MM.1S (cell line): ENCODE measurements at regions not wholly inside any gene's neighbourhood (a gene's known extent, or its start where the extent isn't known, plus 50 kb on each side); places are given as distances from the start of the nearest gene placed in this dataset.

Experiments
- CTCF ChIP-seq: fragments of 300-600 bp; sonication (generic); IDR thresholded peaks from 2 replicates; pipeline ENCODE4 v1.5.1; 2016; ENCODE audit warnings: antibody characterized with exemption, low read length, mixed read lengths
- EZH2 ChIP-seq: fragments of 300-600 bp; sonication (generic); optimal IDR thresholded peaks from 2 replicates; pipeline ENCODE3; 2017; ENCODE audit warnings: low read depth, mild to moderate bottlenecking, antibody characterized with exemption, low read length, mixed read lengths
- EZH2phosphoT487 ChIP-seq: fragments of 300-600 bp; sonication (generic); IDR thresholded peaks from 2 replicates; pipeline ENCODE4 v1.6.1; 2018; ENCODE audit warnings: antibody characterized with exemption, low read length

GRCh38 chr19:27777726-27778125 lies 1435.2 kb downstream of the UQCRFS1 start:
- TF ChIP-seq EZH2phosphoT487 (no peak), CTCF (no peak; the same call in 1 of the 2 replicates), EZH2 (no peak)
